NCI-H1436 treated with DMSO at 0.1 percent for 48 hours (cell line): ENCODE measurements at regions not wholly inside any gene's neighbourhood (a gene's known extent, or its start where the extent isn't known, plus 50 kb on each side); places are given as distances from the start of the nearest gene placed in this dataset.
"Not testable (repeated sequence)": the region's sequence is repeated elsewhere in the genome, so short reads cannot be mapped to it uniquely, and the experiment has no call there.

Source experiments
- DNase-seq: peaks from one replicate; lab custom pipeline; 2025; lab: John Stamatoyannopoulos, UW

DNA sequence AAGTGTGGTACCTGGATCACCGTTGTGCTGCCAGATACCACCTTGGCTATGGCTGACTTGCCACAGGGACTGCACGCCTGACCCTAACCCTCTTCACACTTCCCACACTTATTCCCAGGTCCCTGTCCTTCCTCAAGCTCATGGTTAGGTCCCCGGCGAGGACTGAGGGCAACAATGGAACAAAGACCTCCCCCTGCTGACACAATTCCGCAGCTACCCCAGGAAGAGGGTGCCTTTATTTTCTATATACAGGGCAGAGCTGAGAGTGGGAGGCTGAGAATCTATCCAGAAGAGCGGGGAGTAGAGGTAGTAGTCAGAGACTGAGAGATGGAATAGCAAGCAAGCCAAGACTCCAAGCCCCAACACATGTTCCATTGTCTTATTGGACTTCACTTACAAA is 118.1 kb upstream of the SEM1 start:
- DNase-seq = no peak

DNA sequence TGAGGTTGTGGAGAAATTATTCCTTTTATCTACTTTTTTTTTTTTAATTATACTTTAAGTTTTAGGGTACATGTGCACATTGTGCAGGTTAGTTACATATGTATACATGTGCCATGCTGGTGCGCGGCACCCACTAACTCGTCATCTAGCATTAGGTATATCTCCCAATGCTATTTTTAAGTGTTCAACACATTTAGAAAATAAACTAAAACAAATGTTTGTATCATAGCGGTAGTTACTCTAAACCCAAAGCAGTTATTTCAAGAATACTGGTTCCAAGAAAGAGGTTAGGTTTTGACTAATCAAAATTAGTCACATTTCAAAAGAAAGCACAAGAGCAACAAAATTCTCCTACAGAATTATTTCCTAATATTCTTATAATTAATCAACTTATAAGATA is 119.5 kb upstream of the SEM1 start:
- not testable (repeated sequence) for DNase-seq

DNA sequence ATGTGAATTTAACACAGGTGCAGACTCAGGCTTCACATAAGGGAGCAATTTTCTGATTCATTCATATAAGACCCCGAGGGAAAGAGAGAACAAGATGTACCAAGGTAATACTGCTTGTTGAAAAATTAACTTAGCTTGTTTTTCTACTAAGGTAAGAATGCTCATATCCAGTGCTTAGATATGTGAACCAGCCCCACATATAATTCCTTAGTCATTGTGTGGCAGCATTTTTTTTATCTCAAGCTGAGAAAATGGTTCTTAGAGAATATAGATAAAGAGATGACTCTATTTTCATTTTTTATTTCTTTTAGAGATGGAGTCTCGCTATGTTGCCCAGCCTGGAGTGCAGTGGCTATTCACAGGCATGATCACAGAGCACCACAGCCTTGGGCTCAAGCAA is 121.8 kb upstream of the SEM1 start:
- DNase-seq = no peak

DNA sequence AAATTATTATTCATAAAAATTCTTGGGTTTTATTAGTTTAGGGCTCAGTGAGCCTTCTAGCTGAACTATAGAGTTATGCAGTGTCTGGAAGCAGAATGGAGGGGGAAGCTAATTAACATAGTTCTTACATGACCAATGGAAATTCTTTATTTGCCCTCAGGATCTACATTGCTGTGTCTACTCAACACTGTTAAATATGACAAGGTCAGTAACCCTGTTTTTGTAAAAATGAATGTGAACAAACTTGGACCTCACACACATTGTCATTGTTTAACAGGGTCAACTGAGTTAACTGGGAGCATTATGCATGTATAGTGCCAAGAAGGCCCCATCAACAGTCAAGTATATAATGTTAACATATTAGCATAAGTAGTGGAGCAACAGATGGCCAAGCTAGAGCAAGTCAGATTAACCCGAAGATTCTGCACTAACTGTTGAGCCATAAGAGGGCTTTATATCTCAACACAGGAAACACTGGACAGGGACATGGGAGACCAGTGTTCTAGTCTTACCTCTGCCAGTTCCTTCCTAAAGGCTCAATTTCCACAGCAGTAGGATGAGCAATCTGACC is 122.5 kb upstream of the SEM1 start:
- no peak for DNase-seq

DNA sequence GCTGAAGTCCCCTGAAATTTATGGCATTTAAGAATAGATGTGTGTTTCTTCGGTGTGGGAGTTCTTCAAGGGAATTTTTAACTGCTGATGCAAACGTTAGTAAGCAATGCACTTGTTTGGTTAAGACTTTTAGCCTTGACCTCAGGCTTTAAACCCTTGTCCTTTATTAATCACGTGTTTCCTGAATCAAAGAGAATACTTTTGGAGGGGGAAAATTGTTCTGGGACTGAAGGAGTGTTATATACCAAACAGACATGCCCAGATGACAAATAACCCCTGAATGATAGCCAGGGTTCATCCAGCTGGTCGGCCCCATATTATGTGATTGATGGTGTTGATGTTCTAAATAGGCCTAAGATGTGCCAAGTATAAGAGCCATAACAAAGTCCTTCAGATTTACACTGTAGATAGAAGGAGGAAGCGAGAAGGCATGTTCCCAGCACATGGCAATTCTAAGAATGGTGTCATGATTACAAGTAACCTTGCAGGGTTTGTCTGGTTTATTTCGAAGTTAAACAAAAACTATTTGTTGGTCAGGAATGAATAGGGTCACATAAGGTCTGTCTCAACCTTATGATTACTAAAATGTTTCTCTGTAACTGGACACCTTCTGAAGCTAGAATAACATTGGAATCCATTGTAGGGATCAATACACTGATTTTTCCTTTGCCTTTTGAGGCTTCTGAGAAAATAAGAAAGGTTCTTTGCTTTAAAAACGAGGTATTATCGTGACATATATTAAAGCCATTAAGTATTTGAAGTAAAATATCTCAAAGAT is 124.2 kb upstream of the SEM1 start:
- no peak for DNase-seq

DNA sequence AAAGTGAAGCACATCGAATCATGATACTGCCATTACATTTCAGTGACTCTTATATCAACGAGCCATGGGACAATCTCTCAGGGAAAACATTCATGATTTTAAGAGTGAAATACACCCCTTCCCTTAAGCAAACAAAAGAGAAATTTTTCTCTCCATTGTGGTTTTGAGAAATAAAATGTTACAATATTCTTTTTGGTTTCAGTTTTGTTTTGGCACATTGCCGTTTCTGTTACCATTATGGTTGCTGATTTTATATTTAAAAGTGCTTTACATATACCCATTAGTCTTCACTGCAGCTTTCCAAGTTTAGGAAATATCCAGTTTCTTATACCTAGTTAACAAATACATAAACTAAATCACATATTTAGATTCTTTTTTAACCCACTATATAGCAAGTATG is 126.8 kb upstream of the SEM1 start:
- no peak for DNase-seq

DNA sequence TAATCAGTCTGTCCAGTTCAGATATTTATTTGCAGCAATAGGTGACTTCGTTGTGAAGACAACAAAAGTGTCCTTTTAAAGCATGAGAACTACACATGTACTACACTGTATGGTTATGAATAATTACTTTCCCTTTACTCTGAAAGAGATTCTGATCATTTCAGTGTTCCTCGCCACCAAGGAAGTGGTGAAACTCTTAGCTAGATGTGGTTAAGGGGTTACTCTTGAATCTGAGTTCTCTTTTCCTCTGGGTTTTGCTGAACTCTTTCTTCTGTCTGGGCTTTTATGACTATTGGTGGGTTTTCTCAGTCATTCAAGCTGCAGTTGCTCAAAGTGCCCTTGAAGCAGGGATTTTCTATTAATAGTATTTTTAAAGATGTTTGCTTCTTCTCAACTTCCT is 127.9 kb upstream of the SEM1 start:
- no peak for DNase-seq

DNA sequence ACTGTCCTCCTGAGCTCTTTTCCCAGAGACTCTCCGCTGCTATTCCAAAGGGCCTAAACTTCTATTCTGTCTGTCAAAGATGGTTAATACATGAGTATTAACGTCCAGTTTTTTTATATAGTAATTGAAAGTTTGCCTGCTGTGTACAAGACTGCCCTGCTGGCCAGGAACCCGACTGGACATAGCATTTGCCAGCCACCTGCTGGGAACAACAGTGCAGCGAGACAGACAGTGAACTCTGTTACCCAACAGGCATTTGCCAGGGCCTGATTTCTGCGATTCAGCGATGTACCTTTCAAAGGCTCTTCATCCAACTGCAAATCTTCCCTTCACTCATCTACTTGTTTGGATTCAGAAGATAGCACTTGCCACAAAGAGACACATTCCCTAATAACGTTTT is 128.8 kb upstream of the SEM1 start:
- no peak for DNase-seq

DNA sequence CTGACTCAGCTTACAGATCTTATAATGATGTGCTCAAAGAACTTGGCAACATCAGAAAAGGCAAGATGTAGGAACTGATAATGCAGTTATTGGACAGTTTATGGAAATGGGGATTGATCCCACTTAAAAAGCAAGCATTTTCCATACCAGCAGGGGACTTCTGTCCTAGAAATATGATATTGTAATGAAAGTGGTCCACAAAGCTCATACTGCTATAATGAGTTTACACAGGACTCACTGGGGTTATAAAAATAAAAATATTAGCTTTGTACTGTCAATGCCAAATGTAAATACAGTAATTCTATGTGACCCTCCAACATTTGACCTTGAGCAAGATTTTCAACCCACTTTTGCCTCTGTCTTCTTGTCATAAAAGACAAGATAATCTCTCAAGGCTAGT is 145.5 kb upstream of the SEM1 start:
- DNase-seq = no peak

DNA sequence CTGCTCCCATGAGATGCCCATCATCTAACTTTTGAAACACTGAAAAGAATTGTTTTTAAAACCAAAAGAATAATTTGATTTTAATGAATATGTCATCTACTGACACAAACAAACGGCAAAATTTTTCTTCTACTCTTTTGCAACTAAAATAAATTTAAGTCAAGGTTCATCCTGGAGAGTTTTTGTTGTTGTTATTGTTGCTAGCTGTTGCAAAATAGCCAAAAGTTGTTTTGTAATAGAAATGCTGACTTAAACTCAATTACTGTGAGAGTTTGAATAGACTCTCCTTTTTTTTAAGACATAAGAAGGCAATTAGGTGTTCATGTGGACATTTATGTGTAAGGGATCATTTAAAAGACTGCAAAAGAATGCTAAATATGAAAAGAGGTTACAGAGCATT is 146.0 kb upstream of the SEM1 start:
- DNase-seq = no peak

DNA sequence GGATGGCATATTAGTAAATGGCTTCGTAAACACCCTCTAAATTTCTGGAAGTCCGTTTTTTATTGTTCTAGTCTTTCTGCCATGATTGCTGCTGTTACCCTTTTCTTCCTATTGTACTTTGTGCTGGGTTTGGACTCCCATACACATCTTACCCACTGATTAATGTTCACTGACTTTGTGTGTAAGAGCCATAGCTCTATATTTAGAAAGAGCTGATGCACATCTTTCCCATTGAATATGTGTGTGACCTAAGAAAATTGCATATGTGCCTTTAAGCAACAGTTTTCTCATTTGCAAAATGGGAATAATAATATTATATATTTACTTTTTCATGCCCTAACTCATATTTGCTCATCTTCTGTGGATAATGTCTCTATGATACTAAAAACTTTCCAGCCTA is 135.8 kb upstream of the DLX6 start:
- no peak for DNase-seq

DNA sequence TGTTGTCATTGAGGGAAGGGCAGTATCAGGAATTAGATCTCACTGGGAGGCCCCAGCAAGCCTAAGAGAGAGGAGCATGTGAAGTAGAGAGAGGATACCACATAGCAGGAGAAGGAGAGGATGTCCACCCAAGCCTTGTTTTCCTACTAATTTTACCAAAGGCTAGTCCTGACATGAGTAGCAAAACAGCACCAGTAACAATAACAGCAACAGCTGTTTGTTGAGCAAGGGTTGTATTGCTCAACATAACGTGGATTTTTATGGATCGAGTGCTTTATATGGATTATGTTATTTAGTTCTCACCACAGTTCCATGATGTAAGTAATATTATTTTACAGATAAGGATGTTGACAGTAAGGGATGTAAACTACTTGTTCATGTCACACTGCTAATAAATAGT is 135.2 kb upstream of the DLX6 start:
- no peak for DNase-seq

DNA sequence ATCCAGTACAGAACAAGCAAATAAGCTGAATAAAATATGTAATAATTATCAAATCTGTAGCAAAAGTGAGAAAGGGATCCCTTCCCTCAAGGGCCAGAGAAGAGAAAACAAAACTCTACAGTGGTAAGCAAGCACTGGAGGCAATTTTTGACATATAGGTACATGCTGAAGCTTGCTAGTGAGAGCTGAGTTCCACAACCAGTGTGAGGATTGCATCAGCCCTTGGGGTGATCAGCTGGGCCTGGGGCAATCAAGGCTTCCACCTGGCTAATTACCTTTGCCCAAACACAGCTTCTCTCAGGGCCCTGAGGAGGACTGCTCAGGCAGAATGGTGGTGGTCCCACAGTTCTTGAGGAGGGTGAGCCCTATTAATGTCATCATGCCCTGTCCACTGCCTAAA is 134.4 kb upstream of the DLX6 start:
- peak; percentile 22 for DNase-seq

DNA sequence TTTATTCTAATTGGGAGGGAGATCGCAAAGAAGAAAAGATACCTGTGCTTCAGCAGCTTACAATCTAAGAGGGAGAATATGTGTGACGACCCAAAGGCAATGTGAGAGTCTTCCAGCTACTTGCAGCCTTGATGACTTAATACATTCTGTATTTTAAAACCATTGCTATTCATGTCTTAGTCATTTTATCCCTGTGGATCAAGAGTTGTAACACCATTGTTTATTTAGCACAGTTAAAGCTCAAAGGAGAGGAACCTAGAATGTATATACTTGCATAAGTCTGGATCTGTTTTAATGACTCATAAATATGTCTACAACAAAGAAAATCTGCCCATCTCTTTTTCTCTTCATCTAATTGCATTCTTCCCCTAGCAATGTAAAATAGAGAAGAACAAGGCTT is 117.9 kb upstream of the DLX6 start:
- DNase-seq = no peak

DNA sequence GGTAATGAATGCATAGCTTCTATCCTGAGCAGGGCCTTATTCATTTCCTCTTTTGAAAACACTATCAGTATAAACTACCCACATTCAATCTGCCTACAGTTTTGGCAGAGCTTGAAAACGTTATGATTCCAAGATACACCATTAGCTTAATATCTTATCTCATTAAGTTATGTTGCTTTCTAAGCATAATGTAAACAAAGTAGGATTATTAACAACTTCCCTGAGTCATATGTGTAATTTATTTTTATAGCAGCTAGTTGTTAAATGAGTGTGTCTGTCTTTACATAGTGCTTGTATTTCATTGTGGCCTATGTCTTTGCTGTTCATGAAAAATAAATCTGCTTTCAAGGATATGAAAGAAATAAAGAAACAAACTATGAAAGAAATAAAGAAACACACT is 106.2 kb upstream of the DLX6 start:
- DNase-seq = no peak

DNA sequence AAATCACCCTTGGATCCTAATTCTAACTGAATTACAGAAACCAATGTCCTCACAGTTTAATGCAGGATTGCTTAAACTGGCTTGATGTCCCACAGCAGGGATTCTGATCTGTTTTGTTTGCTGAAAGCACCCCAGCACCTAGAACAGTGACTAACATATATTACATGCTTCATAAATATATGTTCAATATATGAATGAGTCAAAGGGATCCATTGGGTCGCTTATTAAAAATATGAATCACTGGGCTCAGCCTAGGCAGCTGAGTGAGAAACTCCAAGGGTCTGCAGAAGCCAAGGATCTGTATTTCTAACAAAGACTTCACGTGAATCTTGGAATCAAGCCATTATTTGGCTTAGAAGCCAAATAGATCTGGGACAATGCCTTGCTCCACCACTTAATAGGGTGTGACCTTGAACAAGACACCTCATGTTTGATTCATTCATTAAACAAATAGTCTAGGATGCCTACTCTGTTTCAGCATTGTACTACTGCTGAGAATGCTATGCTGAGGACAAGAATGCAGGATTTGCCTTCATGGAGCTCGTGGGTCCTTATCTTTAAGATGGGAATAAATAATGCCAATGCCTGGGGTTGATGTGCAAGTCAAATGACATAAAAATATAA is 103.4 kb upstream of the DLX6 start:
- DNase-seq = no peak

DNA sequence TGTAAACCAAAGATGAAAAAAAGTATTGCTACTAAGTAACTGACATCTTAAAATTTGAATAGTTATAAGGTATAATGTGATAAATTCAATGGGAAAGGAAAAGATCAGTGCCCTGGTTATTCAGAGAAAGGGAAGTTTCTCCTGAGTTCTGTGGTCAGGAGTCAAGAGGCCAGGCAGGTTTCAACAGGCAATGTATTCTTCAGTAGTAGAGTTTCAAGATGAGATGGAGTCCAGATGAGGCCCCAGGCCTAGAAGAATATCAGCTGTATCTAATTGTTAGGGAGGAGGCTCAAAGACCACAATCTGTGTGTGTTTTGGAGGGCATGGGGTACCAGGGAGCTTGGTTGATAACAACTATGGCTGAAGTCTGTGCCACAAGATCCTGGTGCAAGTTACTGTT is 101.4 kb upstream of the DLX6 start:
- DNase-seq = no peak

DNA sequence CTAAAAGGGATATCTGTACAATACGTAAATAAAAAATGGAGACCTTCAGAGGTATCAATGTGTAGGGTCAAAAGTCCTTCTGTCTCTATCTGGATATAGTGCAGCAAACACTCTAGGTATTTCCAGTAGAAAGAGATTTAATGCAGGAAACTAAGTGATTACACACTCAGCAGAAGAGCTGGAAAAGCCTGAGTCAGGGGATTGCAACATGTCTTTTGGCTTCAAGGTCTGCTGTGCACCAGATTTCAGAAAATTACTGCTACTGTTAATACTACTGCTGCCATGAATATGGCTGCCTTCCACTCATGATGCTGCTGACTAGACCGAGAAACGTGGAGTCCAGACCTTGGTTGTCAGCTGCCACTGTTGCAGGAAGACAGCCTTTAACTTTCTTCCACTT is 94.9 kb upstream of the DLX6 start:
- no peak for DNase-seq

DNA sequence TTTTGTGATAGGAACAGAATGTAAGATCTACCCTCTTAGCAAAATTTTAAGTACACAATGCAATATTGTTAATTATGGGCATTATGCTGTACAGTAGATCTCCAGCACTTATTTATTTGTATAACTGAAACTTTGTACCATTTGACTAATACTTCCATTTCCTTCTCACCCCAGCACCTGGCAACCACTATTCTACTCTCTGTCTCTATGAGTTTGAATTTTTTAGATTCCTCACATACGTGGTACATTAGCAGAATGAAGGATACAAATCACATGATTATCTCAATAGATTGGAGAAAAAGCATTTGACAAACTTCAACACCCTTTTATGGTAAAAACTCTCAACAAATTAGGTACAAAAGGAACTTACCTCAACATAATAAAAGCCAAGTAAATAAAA is 90.3 kb upstream of the DLX6 start:
- no peak for DNase-seq

DNA sequence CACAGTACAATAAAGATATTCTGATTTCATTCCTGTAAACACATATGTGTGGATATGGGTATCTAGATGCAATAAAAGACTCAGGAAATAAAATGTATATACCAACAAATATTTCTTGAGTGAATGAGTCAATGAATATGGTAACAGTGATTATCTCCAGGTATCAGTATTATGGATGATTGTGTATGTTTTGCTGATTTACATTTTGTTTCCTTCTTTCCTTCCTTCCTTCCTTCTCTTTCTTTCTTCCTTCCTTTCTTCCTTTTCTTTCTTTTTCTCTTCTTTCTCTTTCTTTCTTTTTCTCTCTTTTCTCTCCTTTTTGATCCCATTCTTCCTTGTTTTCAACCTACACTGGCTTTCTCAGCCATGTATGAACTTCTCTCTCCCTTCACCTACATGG is 85.3 kb upstream of the DLX6 start:
- DNase-seq = no peak

DNA sequence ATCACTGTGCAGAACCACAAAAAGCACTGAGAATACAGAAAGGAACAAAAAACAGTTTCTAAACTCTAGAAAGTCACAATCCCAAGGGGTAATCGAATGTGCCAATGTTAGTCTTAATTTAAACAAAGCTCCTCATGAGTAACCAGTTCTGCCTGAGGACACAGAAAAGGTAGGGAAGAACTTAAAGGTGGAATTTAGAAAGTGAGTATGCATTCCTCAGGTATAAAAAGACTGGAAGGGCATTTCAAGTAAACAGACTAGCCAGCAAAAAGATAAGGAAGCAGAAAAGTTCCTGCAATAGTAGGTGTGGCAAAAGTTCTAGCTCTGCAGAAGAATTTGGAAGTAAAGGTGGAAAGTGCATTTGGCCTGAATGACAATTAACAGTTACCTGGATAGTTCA is 84.6 kb upstream of the DLX6 start:
- no peak for DNase-seq

DNA sequence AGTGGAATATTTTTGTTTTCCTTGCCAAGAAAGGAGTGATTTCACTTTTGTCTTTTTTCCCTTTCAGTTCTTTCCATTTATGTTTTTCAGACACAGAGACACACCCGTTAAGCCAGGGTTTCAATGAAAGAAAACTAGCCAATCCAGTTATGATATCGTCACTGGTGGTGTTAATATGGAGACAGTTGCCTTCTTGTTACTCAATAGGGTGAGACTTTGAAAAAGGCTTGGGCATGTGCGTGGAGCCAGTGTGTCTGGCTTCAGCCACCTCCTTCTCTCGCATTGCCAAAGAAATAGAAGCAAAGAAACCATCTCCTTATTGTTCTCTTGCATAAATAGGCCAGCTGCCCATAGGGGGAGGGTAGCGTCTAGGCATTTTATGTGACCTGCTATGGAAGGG is 84.1 kb upstream of the DLX6 start:
- DNase-seq = no peak

DNA sequence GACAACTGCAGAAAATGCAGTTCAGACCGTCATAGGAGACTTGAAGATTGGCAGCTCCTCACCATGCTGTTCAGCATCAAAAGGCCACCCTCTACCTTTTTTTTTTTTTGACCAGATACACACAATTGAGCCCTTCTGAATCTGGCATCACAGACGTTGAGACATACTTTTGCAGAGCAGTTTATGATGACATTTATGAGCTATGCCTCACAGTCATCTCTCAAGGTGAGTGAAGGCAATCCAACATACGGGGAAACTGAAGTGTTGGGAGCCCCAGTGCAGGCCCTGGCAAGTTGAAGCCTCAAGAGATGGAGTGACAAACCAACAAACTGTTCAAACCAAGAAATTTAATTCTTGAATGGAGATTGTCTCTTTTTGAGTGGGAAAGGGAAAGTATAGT is 83.6 kb upstream of the DLX6 start:
- DNase-seq = no peak

DNA sequence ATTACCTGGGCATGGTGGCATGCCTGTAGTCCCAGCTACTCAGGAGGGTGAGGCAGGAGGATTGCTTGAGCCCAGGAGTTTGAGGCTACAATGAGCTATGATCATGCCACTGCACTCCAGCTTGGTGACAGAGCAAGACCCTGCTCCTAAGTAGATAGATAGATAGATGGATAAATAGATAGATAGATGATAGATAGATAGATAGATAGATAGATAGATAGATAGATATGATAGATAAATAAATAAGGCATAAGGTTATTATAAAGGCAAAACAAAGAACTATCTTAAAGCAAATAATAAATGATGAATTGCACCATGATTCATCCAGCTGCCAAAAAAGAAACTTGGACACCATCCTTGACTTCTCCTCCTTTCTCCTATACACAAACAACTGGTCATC is 82.0 kb upstream of the DLX6 start:
- not testable (repeated sequence) for DNase-seq
